Central memory CD4-positive, alpha-beta T cell (primary cell): ENCODE measurements at regions not wholly inside any gene's neighbourhood (a gene's known extent, or its start where the extent isn't known, plus 50 kb on each side); places are given as distances from the start of the nearest gene placed in this dataset.
A peak's percentile ranks its signal among the peaks of the same experiment; 100 is the strongest.

Source experiments
- DNase-seq: peaks from one replicate; pipeline ENCODE4 v3.0.0; 2022

GRCh38 chr14:98959958-98960616 lies 311.9 kb downstream of the BCL11B start:
- DNase-seq: no peak

- DNase-seq: no peak
Observed at GRCh38 chr14:98960617-98961013, 311.4 kb downstream of the BCL11B start.

GRCh38 chr14:98961191-98961590 lies 310.8 kb downstream of the BCL11B start:
- no peak for DNase-seq

GRCh38 chr14:98962118-98962517 lies 309.9 kb downstream of the BCL11B start:
- DNase-seq: no peak

GRCh38 chr14:98963610-98964009 lies 308.4 kb downstream of the BCL11B start:
- no peak for DNase-seq

- DNase-seq: no peak
Observed at GRCh38 chr14:98964171-98964570, 307.8 kb downstream of the BCL11B start.

GRCh38 chr14:98965076-98965475 lies 306.9 kb downstream of the BCL11B start:
- DNase-seq: no peak

GRCh38 chr14:98966016-98966415 lies 306.0 kb downstream of the BCL11B start:
- DNase-seq: no peak

GRCh38 chr14:98966475-98967162 lies 305.4 kb downstream of the BCL11B start:
- DNase-seq: no peak

- DNase-seq: no peak
Observed at GRCh38 chr14:98974113-98974512, 297.9 kb downstream of the BCL11B start.

GRCh38 chr14:98976271-98976670 lies 295.7 kb downstream of the BCL11B start:
- no peak for DNase-seq

- no peak for DNase-seq
Observed at GRCh38 chr14:98977451-98977850, 294.5 kb downstream of the BCL11B start.

GRCh38 chr14:98982986-98983385 lies 289.0 kb downstream of the BCL11B start:
- DNase-seq: no peak

GRCh38 chr14:98984027-98984718 lies 287.8 kb downstream of the BCL11B start:
- no peak for DNase-seq

- DNase-seq: peak; percentile 82
Observed at GRCh38 chr14:98984719-98985041, 287.3 kb downstream of the BCL11B start.

- DNase-seq: no peak
Observed at GRCh38 chr14:98993818-98994217, 278.2 kb downstream of the BCL11B start.

- no peak for DNase-seq
Observed at GRCh38 chr14:98994561-98994960, 277.4 kb downstream of the BCL11B start.

GRCh38 chr14:98997526-98998205 lies 274.3 kb downstream of the BCL11B start:
- DNase-seq: no peak

GRCh38 chr14:98999345-98999744 lies 272.7 kb downstream of the BCL11B start:
- no peak for DNase-seq

GRCh38 chr14:98999901-99000300 lies 272.1 kb downstream of the BCL11B start:
- no peak for DNase-seq

GRCh38 chr14:99001241-99001640 lies 270.8 kb downstream of the BCL11B start:
- no peak for DNase-seq

- no peak for DNase-seq
Observed at GRCh38 chr14:99003646-99004045, 268.4 kb downstream of the BCL11B start.

GRCh38 chr14:99004112-99004511 lies 267.9 kb downstream of the BCL11B start:
- no peak for DNase-seq

GRCh38 chr14:99006276-99006675 lies 265.7 kb downstream of the BCL11B start:
- DNase-seq: no peak
